Mesendoderm (in vitro differentiated cells): ENCODE measurements at regions not wholly inside any gene's neighbourhood (a gene's known extent, or its start where the extent isn't known, plus 50 kb on each side); places are given as distances from the start of the nearest gene placed in this dataset.
"Not testable (repeated sequence)": the region's sequence is repeated elsewhere in the genome, so short reads cannot be mapped to it uniquely, and the experiment has no call there.

Experiments
- DNase-seq: peaks from one replicate; pipeline ENCODE4 v3.0.0; 2013
- H2AK5ac ChIP-seq: 2 replicates; pipeline ENCODE4 v1.6.1; 2013; ENCODE audit warnings: low read length, inconsistent platforms
- H2BK120ac ChIP-seq: 2 replicates; pipeline ENCODE4 v1.6.1; 2013; ENCODE audit warnings: low read depth, mild to moderate bottlenecking, low read length, moderate library complexity, mixed read lengths
- H2BK15ac ChIP-seq: replicated peaks from 2 replicates; pipeline ENCODE4 v1.6.1; 2013; ENCODE audit warnings: low read depth, mild to moderate bottlenecking, moderate library complexity
- H2BK5ac ChIP-seq: 2 replicates; pipeline ENCODE4 v1.6.1; 2013; ENCODE audit warnings: low read length, inconsistent platforms
- H3K18ac ChIP-seq: 2 replicates; pipeline ENCODE4 v1.6.1; 2013; ENCODE audit warnings: mild to moderate bottlenecking, low read length, mixed read lengths
- H3K23ac ChIP-seq: one replicate; pipeline ENCODE4 v1.6.1; 2013; ENCODE audit warnings: low read length
- H3K27ac ChIP-seq: 2 replicates; pipeline ENCODE4 v1.5.1; 2013; ENCODE audit warnings: low read depth, mild to moderate bottlenecking, inconsistent platforms, low read length, moderate library complexity
- H3K27me3 ChIP-seq: 2 replicates; pipeline ENCODE4 v1.6.1; 2013; ENCODE audit warnings: low read length, control low read depth, mild to moderate bottlenecking, inconsistent platforms; ENCODE audit not compliant: insufficient read depth, poor library complexity
- H3K36me3 ChIP-seq: 2 replicates; pipeline ENCODE4 v1.6.1; 2013; ENCODE audit warnings: low read length, inconsistent platforms; ENCODE audit not compliant: control insufficient read depth, insufficient read depth
- H3K4ac ChIP-seq: one replicate; pipeline ENCODE4 v1.6.1; 2013; ENCODE audit warnings: low read depth, mild to moderate bottlenecking, low read length, moderate library complexity
- H3K4me1 ChIP-seq: 2 replicates; pipeline ENCODE4 v1.6.1; 2013; ENCODE audit warnings: low read depth, low read length, inconsistent platforms; ENCODE audit not compliant: control insufficient read depth
- H3K4me2 ChIP-seq: 2 replicates; pipeline ENCODE4 v1.6.1; 2013; ENCODE audit warnings: low read length
- H3K4me3 ChIP-seq: 2 replicates; pipeline ENCODE4 v1.5.1; 2013; ENCODE audit warnings: mild to moderate bottlenecking, low read length
- H3K56ac ChIP-seq: one replicate; pipeline ENCODE4 v1.6.1; 2013; ENCODE audit warnings: low read length
- H3K79me1 ChIP-seq: 2 replicates; pipeline ENCODE4 v1.6.1; 2013; ENCODE audit warnings: low read length, inconsistent platforms
- H3K79me2 ChIP-seq: 2 replicates; pipeline ENCODE4 v1.6.1; 2013; ENCODE audit warnings: mild to moderate bottlenecking, low read length; ENCODE audit not compliant: control insufficient read depth, insufficient read depth
- H3K9ac ChIP-seq: 2 replicates; pipeline ENCODE4 v1.6.1; 2013; ENCODE audit warnings: low read length, inconsistent platforms
- H4K5ac ChIP-seq: one replicate; pipeline ENCODE4 v1.6.1; 2013; ENCODE audit warnings: low read length
- H4K8ac ChIP-seq: one replicate; pipeline ENCODE4 v1.6.1; 2013; ENCODE audit warnings: low read depth, mild to moderate bottlenecking, control low read depth, low read length, moderate library complexity
- WGBS: extraction: QIAGEN DNeasy Blood & Tissue Kit; methylation state at CpG from one replicate; pipeline ENCODE4 v1.1.7; 2013; ENCODE audit warnings: low lambda C conversion rate, missing lambda C conversion rate; ENCODE audit not compliant: insufficient coverage; ENCODE audit errors: extremely low coverage; 5-methylcytosine and 5-hydroxymethylcytosine counted together

GRCh38 chr12:76292891-76293290 lies 55.3 kb downstream of the BBS10 start:
- not testable (repeated sequence) for H2BK5ac ChIP-seq, H2BK15ac ChIP-seq, H3K4me1 ChIP-seq, H3K4me2 ChIP-seq, H3K27ac ChIP-seq, H3K4ac ChIP-seq, H4K5ac ChIP-seq, H3K9ac ChIP-seq, H3K23ac ChIP-seq, H3K79me2 ChIP-seq, H3K56ac ChIP-seq, H3K36me3 ChIP-seq, H3K27me3 ChIP-seq, H3K4me3 ChIP-seq, H2AK5ac ChIP-seq, H3K79me1 ChIP-seq, H3K18ac ChIP-seq, H2BK120ac ChIP-seq, DNase-seq, H4K8ac ChIP-seq
- WGBS = no CpG with 5 or more reads among the region's 5 CpGs

- WGBS = no CpG with 5 or more reads among the region's 8 CpGs
Measured at GRCh38 chr12:76292305-76292704, 55.9 kb downstream of the BBS10 start.

GRCh38 chr12:76290963-76291859 lies 57.0 kb downstream of the BBS10 start:
- Histone ChIP-seq H2BK120ac (no peak overlapping the region), H3K4me3 (no peak overlapping the region)
- WGBS = no CpG with 5 or more reads among the region's 3 CpGs

More at GRCh38 chr12:76292305-76292704, 55.9 kb downstream of the BBS10 start:
- H3K27me3 ChIP-seq, H3K27ac ChIP-seq, H3K79me2 ChIP-seq, H3K4ac ChIP-seq, H3K36me3 ChIP-seq, H2AK5ac ChIP-seq, DNase-seq, H3K23ac ChIP-seq, H4K5ac ChIP-seq, H3K4me2 ChIP-seq, H3K18ac ChIP-seq, H3K56ac ChIP-seq, H4K8ac ChIP-seq, H2BK120ac ChIP-seq, H3K9ac ChIP-seq, H3K79me1 ChIP-seq, H3K4me3 ChIP-seq, H2BK15ac ChIP-seq, H3K4me1 ChIP-seq, H2BK5ac ChIP-seq: not testable (repeated sequence)

GRCh38 chr12:76288218-76288617 lies 60.0 kb downstream of the BBS10 start:
- Histone ChIP-seq H3K18ac (no peak overlapping the region), H3K27me3 (no peaks in the 10 kb centered on the region), H3K9ac (no peak overlapping the region), H3K4ac (no peak overlapping the region), H2AK5ac (no peak overlapping the region), H3K4me2 (no peak overlapping the region), H3K4me3 (no peak overlapping the region), H3K27ac (no peak overlapping the region), H2BK5ac (no peak overlapping the region), H2BK120ac (no peak overlapping the region), H4K5ac (no peak overlapping the region), H4K8ac (no peak overlapping the region), H3K23ac (no peak overlapping the region), H3K79me1 (no peaks in the 10 kb centered on the region), H3K79me2 (no peaks in the 10 kb centered on the region), H3K56ac (no peak overlapping the region), H3K36me3 (no peaks in the 10 kb centered on the region), H3K4me1 (no peaks in the 10 kb centered on the region), H2BK15ac (no peak overlapping the region)
- DNase-seq = no peak

More at GRCh38 chr12:76290963-76291859, 57.0 kb downstream of the BBS10 start:
- no peak overlapping the region for H3K4me2 ChIP-seq
- H3K9ac ChIP-seq = no peak overlapping the region
- no peak for DNase-seq
- H3K56ac ChIP-seq = no peak overlapping the region
- no peak overlapping the region for H3K18ac ChIP-seq
- H4K8ac ChIP-seq = no peak overlapping the region
- H3K36me3 ChIP-seq = no peaks in the 10 kb centered on the region
- no peaks in the 10 kb centered on the region for H3K79me2 ChIP-seq
- H2AK5ac ChIP-seq = no peak overlapping the region
- no peaks in the 10 kb centered on the region for H3K27me3 ChIP-seq
- H3K27ac ChIP-seq = no peak overlapping the region
- no peaks in the 10 kb centered on the region for H3K79me1 ChIP-seq
- no peaks in the 10 kb centered on the region for H3K4me1 ChIP-seq
- H3K23ac ChIP-seq = no peak overlapping the region
- H3K4ac ChIP-seq = no peak overlapping the region
- H2BK5ac ChIP-seq = no peak overlapping the region
- no peak overlapping the region for H4K5ac ChIP-seq
- no peak overlapping the region for H2BK15ac ChIP-seq

- Histone ChIP-seq H3K56ac (no peak overlapping the region), H3K36me3 (no peaks in the 10 kb centered on the region)
Measured at GRCh38 chr12:76284816-76285750, 63.1 kb downstream of the BBS10 start.

More at GRCh38 chr12:76284816-76285750, 63.1 kb downstream of the BBS10 start:
- no peak overlapping the region for H2AK5ac ChIP-seq
- no peaks in the 10 kb centered on the region for H3K79me2 ChIP-seq
- no peaks in the 10 kb centered on the region for H3K27me3 ChIP-seq
- H2BK15ac ChIP-seq = no peak overlapping the region
- DNase-seq = no peak
- no peak overlapping the region for H3K27ac ChIP-seq
- no peak overlapping the region for H2BK5ac ChIP-seq
- no peaks in the 10 kb centered on the region for H3K4me1 ChIP-seq
- no peak overlapping the region for H3K18ac ChIP-seq
- no peak overlapping the region for H4K8ac ChIP-seq
- H3K4me3 ChIP-seq = no peak overlapping the region
- no peak overlapping the region for H2BK120ac ChIP-seq
- H3K4ac ChIP-seq = no peak overlapping the region
- no peak overlapping the region for H3K23ac ChIP-seq
- no peaks in the 10 kb centered on the region for H3K79me1 ChIP-seq
- WGBS = no CpG with 5 or more reads among the region's 5 CpGs
- H3K9ac ChIP-seq = no peak overlapping the region
- no peak overlapping the region for H3K4me2 ChIP-seq
- no peak overlapping the region for H4K5ac ChIP-seq
